ENCODE measurements at regions not wholly inside any gene's neighbourhood (a gene's known extent, or its start where the extent isn't known, plus 50 kb on each side); places are given as distances from the start of the nearest gene placed in this dataset.
"Not testable (repeated sequence)": the region's sequence is repeated elsewhere in the genome, so short reads cannot be mapped to it uniquely, and the experiment has no call there.

DNA sequence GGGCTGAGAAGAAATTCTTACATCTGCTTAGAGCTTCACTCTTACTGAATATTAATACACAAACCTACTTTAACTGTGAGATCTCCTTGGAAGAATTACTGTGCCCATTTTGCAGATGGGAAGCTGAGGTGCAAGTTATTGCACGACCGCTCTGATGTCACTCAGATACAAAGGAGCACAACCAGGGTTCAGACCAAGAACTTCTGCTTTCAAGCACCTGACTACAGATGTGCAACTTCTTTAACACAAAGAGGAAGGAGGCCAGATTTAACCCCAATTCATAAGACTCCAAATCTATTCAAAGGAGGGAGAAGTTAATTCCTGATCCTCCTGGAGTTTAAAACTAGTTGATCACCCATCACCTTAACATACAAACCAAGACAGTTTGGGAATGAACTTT, 232.6 kb downstream of the VRK1 start:
- DNase-seq (ENCODE audit: low spot score): no peak

DNA sequence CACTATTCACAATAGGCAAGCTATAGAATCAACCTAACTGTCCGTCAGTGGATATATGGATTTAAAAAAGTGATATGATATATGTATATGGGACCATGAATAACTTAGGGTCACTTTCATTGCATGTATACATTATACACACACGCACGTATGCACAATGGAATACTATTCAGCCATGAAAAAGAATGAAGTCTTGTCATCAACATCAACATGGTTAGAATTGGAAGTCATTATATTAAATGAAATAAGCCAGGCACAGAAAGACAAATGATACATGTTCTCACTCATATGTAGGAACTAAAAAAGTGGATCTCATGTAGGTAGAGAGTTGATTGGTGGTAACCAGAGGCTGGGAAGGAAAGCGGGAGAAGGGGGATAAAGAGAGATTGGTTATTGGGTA, 234.3 kb downstream of the VRK1 start:
- DNase-seq (ENCODE audit: low spot score): no peak

DNA sequence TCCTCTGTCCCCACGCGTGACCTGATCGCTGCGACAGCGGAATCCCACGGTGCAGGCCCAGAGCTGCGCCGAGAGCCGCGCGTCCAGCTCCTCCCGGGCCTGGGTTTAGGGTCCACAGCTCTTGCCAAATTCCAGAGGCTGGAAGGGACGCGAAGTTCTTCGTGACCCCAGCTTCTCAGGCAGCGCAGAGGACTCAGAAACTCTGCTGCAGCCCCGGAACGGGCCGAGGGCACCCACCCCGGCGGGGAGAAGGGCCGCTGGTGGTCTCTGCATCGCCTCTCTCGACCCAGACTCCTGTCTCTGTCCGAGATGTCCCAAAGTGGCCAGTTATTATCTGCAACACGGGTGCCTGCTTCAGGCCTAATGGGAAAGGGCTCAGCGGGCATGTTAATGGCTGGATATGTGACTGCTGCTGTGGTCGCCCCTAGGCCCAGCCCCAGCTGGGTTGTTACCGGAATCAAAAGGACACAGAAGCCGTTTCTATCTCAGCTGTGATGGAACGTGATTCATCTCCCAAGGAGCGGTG, 236.4 kb downstream of the VRK1 start:
- DNase-seq (ENCODE audit: low spot score): no peak

DNA sequence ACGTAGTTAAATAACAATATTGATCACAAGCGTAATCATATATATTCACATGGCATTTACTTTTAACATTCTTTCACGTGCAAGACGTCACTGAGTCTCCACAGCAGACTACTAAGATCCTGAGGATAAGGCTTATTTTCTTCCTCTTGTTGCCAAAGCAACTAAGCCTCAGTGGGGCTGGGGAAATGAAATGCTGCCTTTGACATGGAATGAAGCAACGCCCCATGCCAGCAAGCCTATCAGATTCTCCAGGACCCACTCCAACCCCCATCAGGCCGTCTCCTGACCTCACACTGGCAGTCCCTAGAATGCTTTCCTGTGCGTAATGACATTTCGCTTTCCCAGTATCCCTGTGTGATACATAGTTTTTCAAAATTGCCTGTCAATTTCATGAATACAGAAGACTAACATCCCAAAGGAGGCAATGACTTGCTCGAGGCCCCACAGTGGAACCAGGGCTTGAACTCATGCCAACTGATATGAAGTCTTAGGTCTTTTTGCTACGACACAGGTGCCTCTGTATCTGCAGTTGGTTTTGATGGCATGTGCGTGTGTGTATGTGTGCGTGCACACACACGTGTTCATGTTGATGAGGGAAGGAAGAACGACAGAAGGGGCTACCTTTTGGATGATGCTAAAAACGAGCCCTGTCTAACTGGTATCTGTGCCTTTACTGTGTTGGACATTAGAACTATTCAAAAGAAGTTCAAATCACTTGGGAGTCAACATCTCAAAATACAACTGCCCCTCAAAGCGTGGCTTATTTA, 239.1 kb downstream of the VRK1 start:
- DNase-seq (ENCODE audit: low spot score): no peak

DNA sequence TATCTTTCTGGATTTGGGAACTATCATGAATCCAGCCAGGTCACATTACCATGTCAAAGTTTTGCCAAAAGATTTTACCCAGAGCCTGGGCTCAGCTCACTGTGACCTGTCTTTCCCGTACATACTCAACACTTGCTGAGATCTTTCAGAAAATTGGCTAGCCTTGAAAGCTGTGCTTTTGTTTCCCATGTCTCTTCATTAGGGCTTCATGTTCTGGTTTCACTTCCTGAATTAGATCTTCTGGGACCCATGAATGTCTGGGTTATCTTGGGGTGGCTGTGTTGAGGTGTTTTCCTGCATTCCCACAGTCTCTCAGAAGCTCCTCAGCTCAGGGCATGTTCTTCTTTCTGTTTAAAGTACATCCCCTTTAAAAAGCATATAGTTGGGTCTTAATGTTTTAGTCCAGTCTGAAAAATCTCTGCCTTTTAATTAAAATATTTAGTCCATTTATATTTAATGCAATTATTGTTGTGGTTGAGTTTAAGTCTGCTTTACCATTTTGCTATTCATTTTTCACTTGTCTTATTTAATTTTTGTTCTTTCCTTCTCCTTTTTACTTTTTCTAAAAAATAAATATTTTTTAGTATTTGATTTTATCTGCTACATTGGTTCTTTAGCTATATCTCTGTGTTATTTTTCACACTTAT, 242.7 kb downstream of the VRK1 start:
- no peak for DNase-seq (ENCODE audit: low spot score)

DNA sequence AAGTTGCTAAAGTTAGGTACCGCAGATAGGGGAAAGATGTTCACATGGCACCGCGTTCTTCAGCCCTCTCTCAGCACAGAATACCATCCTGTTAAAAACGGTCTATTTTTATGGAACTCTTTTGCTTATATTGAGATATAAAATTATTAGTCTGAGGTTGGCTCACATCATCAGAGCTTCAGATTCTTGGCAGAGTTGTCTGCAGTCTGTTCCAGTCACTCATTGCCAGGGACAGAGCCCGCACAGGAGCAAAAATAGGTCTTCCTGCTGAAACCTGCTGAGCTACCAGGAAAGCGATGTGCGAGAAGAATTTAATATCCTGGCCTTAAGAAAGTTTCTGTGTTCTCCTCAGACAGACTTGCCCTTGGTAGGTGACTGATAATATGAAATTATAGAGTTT, 249.8 kb downstream of the VRK1 start:
- DNase-seq (ENCODE audit: low spot score): peak; percentile 10

DNA sequence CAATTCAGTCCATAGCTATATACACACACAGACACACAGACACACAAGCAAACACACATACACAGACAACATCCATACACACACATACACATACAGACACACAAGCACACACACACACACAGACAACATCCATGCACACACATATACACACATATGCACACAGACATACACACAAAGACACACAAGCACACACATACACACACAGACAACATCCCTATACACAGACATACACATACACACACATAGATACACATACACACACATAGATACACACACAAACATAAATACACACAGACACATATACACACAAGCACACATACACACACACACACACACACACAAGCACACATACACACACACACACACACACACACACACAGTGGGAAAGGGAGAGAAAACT, 254.8 kb downstream of the VRK1 start:
- DNase-seq (ENCODE audit: low spot score): no peak

DNA sequence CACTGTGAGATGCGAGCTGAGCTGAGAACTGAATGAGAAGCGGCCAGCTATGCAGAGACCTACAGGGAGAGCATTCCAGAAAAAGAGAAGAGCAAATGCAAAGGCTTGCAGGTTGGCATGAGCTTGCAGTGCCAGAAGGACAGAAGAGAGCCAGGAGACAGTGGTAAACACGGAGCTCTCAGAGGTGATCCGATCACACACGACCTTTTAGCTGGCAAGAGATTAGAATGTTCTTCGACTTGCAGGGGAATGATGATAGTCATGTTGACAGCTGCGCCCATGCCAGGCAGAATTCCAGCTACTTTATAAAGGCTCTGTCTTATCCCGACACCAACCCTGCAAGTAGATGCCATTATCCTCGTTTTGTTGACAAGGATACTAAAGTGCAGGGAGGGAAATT, 256.8 kb downstream of the VRK1 start:
- no peak for DNase-seq (ENCODE audit: low spot score)

DNA sequence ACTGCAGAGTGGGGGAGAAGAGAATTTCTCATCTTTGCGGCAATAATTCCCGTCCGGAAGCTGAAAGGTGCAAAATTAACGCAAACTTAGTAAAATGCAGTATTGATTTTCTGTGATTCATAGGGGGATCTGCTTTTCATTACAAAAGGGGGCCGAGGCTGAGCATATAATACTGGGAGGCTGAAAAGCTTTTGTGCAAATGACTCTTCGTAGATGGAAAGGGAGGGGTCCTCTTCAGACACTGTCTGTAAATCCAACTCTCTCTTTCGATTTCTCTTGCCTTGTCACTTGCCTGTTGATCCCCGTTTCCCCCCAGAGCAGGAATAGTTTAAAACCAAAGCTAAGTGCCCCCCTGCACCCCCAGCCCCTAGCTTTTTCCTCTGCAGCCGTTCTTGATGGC, 258.2 kb downstream of the VRK1 start:
- no peak for DNase-seq (ENCODE audit: low spot score)

DNA sequence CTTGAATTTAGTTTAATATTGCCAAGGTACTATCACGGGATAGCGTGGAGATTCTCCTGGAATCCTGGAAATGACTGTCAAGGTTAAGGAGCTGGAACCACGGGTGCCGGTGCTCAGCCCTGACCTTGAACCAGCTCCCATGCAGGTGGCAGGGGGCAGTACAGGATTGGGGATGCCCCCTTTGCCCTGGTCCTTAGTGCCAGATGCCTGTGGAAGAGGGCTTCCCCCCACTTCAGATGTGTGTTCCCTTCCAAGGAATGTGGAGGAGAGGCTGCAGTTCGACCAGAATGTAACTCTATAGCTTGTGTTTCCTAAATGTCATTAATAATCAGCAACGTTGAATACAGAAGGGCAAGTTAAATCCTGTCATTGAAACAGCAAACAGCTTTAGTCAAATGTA, 258.9 kb downstream of the VRK1 start:
- no peak for DNase-seq (ENCODE audit: low spot score)

DNA sequence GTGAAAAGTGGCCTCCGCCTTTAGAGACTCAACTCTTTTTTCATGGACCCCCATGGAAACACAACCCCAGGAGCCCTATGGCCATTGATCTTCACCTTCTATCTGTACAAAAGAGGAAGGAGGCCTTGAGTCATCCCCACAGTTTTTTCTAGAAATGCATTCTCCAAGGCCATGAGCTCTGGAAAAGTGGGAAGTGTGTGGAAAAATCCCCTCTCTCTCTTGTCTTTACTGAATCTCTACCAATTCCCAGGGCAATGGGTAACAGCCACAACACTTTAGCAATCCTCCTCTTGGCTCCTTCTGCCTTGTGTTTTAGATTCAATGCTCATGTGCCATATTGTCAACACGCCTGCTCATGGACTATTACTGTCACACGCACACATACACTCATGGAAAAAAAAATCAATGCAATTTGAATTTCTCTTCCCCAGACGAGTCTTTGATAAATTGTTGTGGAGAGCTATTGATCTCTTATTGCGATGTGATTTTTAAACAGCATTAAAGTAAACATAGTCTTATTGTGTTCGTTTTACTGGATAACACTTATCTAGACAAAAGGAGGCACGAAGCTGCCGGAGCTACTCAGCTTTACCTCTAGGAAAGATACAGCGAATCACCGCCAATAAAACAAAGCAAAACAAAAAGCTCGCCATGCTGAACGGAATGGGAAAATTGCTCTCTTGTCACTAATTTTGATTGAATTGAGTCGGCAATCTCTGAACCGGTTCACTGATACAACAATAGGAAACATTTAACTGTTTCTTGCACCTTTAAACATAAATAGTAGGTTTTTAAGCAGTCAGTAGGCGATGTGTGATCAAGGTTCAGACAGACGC, 260.3 kb downstream of the VRK1 start:
- no peak for DNase-seq (ENCODE audit: low spot score)

DNA sequence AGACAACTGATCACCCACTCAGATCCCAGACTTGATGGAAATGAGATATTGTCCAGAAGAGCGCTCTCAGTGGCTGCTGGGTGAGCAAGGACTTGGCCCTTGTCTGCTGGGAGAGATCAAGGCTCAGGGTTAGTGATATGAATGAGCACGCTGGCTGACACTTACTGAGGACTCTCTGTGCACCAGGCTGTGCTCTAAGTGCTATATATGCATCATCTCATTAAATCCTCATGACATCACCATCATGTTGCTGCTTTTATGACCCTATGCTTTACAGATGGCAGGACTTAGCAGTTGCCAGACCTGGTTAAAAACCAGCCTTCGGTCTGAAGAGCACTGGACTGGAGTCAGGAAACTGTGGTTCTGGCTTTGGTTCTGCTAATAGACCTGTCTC, 260.9 kb downstream of the VRK1 start:
- DNase-seq (ENCODE audit: low spot score): no peak

DNA sequence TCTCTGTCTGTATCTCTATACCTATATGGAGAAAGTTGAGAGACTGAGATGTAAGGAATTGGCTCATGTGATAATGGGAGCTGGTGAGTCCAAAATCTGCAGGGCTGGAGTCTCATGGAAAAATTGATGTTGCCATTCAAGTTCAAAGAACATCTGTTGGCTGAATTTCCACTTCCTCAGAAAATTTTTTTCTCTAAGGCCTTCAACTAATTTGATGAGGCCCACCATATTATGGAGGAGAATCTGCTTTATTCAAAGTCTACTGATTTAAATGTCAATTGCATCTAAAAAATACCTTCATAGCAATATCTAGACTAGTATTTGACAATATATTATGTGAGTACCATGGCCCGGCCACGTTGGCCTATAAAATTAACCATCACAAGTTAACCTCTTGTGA, 261.4 kb downstream of the VRK1 start:
- no peak for DNase-seq (ENCODE audit: low spot score)

DNA sequence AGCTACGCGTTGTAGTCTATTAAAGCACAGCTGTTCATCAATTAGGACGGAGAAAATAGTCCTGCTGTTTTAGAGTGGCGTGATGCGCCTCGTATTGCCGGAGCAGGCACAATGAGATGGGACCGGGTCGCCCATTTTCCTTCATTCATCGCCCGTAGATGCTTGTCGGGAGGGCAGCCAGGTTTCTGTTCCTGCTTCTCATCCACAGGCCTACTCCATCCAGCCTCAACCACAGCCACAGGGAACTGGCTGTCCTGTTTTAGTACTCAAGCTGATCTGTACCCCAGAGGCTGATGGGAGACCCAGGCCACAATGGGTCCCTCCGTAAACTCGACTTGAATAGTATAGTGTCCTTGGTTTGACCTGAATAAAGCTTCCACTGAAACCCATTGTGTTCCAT, 264.0 kb downstream of the VRK1 start:
- DNase-seq (ENCODE audit: low spot score): peak; percentile 59

DNA sequence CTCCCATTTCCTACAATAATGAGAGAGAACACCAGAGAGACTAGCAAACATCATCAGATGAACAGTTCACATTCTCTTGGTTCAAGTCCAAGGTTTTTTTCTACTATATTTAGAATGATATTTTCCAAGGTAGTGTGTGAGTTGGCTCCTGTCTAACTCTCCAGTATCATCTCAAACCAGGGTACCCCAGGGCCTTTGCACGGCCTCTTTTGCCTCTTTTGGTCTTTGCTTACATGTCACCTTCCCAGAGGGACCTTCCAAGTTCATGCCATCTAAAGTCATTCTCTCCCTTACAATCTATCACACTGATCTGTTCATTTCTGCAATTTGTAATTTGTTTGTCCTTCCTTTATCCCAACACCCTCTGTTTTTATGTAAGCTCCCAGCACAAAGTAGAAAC, 264.5 kb downstream of the VRK1 start:
- DNase-seq (ENCODE audit: low spot score): no peak

DNA sequence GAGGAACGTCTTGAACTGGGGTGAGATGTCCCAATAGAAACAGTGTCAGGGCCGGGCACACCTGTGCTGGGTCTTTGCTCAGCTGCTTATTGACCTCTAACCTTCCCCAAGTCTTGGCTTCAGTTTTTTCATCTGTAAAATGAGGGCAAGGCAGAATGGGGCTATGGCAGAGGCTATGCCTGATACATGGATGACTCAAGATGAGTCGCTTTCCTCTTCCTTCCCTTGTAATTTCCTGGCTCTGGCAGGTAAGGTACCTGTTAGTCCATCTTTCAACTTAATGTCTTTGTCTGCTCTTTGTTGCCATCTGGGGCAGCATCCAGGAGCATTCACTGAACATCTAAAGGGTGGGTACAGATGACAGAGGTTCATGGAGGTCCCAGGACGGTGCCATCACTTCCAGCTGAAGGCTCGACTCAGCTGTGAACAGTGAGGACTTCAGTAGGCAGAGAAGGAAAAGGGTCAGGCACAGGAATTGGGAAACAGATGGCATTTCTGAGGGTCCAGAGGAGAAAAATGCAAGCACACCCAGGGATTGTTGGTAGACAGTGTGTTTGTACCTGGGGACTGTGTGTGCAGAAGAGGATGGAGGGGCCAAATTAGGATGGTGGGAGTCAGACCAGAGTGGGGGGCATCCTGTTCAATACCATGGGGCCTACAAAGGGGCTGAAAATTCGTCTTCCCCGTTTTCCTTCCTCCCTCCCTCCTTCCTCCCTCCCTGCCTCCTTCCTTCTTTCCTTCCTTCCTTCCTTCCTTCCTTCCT, 268.3 kb downstream of the VRK1 start:
- no peak for DNase-seq (ENCODE audit: low spot score)

DNA sequence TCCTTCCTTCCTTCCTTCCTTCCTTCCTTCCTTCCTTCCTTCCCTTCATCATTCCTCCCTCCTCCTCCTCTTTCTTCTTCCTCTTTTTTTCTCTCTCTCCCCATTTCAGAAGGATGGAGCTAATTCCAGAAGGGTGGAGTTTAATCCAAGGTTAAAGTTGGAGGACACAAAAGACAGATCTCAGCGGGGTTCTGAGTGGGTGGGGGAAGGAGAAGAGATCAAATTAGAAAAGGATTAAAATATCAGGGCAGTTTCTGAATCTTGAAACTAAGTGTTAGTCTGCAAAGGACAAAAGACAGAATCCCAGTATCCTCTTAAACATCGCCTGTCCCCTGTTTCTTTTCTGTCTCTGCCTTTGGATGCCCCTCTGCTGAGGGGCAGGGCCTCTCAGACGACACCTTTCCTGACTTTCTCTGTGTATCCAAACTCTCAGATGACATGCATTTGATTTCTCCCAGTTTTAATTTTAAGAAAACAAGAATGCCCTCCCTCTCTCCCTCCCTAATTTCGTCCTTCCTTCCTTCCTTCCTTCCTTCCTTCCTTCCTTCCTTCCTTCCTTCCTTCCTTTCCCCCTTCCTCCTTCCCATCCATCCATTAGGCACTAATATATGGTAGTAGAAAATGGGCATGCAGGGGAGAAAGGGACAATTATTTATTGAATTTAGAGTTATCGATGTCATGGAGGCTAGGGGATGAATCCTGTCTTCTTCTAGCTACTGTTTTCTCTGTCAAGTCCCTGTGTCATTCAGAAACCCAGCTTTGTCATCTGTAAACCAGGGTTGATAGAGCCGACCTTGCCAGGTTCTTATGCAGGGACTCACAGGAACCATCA, 269.1 kb downstream of the VRK1 start:
- no peak for DNase-seq (ENCODE audit: low spot score)

DNA sequence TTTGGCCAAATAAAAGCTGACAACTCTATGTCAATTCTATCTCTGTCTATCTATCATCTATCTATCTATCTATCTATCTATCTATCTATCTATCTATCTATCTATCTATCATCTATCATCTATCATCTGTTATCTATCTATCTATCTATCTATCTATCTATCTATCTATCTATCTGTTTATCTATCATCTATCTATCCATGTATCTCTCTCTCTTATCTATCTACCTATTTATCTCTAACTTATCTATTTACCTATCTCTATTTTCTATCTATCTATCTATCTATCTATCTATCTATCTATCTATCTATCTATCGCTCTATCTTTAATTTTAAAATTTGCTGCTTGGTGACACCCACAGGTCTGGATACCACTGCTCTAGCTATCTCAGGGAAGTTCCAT, 271.1 kb downstream of the VRK1 start:
- not testable (repeated sequence) for DNase-seq (ENCODE audit: low spot score)

DNA sequence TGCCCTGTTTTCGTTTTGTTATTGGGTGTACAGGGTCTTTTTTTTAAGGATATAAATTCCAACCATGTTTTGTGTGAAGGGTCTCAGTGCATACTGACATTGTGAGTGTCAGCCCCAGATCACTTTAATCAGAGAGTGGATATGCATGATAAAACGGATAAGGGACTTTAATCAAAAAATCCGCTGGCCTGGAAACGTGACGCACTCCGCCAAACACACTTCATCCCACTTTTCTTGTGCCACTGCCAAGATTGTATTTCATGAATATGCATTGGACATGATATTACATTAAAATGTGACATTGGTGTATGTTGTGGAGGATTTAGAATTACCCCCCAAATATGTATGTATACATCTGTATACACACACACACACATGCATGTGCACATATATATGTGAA, 273.1 kb downstream of the VRK1 start:
- DNase-seq (ENCODE audit: low spot score): no peak

DNA sequence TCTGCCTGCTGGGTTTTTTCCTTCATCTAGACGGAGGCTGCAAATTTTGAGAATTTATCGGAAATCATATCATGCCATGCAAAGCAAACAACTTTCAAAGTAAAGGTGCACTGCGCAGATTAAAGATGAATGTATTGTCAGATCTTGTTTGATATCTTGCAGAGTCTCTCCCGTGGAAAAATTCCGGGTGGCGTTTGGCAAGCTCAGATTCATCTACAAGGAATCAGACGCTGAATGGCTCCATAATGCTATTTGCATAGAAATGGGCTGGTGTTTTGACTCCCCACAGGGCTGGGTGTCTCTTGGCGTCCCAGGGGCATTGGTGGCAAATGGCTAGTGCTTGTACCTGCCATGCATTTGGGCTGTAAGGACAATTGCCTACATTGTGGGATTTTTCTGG, 274.0 kb downstream of the VRK1 start:
- DNase-seq (ENCODE audit: low spot score): no peak

DNA sequence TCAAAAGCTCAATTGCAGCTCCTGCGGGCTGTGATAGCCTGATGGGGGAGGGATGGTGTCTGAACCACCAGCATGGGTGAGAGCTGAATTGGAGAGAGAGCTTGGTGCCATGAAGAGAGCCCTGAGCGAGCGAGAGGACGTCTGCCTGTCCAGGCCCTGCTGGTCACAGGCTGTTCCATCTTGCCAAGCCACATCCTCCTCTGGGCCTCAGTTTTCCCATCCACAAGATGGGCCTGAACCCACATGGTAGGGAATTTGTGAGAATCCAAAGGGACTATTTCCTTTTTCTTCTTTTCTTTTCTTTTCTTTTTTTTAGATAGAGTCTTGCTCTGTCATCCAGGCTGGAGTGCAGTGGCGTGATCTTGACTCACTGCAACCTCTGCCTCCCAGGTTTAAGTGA, 276.4 kb downstream of the VRK1 start:
- no peak for DNase-seq (ENCODE audit: low spot score)
